H9 (cell line): ENCODE measurements at regions not wholly inside any gene's neighbourhood (a gene's known extent, or its start where the extent isn't known, plus 50 kb on each side); places are given as distances from the start of the nearest gene placed in this dataset.

Experiments used
- DNase-seq: peaks from one replicate; pipeline ENCODE4 v3.0.0-alpha.2; 2017
- H2AFZ ChIP-seq: one replicate; pipeline ENCODE4 v1.6.1; 2013; ENCODE audit warnings: mild to moderate bottlenecking, low read length, control low read depth, moderate library complexity
- H2AK5ac ChIP-seq: 2 replicates; pipeline ENCODE4 v1.6.1; 2013; ENCODE audit warnings: low read length, control low read depth, mixed read lengths; ENCODE audit not compliant: insufficient read length
- H2BK120ac ChIP-seq: one replicate; pipeline ENCODE4 v1.6.1; 2013; ENCODE audit warnings: low read depth, mild to moderate bottlenecking, low read length, control low read depth, inconsistent platforms; ENCODE audit not compliant: poor library complexity, severe bottlenecking
- H2BK12ac ChIP-seq: 2 replicates; pipeline ENCODE4 v1.6.1; 2013; ENCODE audit warnings: low read length, control low read depth, mixed read lengths, low read depth; ENCODE audit not compliant: insufficient read length
- H2BK15ac ChIP-seq: 2 replicates; pipeline ENCODE4 v1.6.1; 2013; ENCODE audit warnings: low read depth, low read length, control low read depth
- H2BK20ac ChIP-seq: one replicate; pipeline ENCODE4 v1.6.1; 2013; ENCODE audit warnings: low read depth, mild to moderate bottlenecking, low read length, control low read depth, inconsistent platforms; ENCODE audit not compliant: poor library complexity, severe bottlenecking
- H2BK5ac ChIP-seq: 2 replicates; pipeline ENCODE4 v1.6.1; 2013; ENCODE audit warnings: low read length, control low read depth, mixed read lengths; ENCODE audit not compliant: insufficient read length
- H3K14ac ChIP-seq: 2 replicates; pipeline ENCODE4 v1.6.1; 2013; ENCODE audit warnings: low read length, control low read depth; ENCODE audit not compliant: insufficient read depth
- H3K18ac ChIP-seq: 2 replicates; pipeline ENCODE4 v1.6.1; 2013; ENCODE audit warnings: low read depth, mild to moderate bottlenecking, mixed read lengths, low read length, control low read depth; ENCODE audit not compliant: insufficient read length
- H3K23ac ChIP-seq: 2 replicates; pipeline ENCODE4 v1.6.1; 2013; ENCODE audit warnings: low read length, control low read depth, mixed read lengths, low read depth; ENCODE audit not compliant: insufficient read length
- H3K23me2 ChIP-seq: 2 replicates; pipeline ENCODE4 v1.6.1; 2013; ENCODE audit warnings: low read depth, mild to moderate bottlenecking, mixed read lengths, low read length, control low read depth; ENCODE audit not compliant: insufficient read length, poor library complexity, severe bottlenecking
- H3K27ac ChIP-seq: 2 replicates; pipeline ENCODE4 v1.5.1; 2013; ENCODE audit warnings: low read length, control low read depth, mixed read lengths, low read depth; ENCODE audit not compliant: insufficient read length
- H3K27me3 ChIP-seq: 2 replicates; pipeline ENCODE4 v1.6.1; 2013; ENCODE audit warnings: low read length, control low read depth, inconsistent platforms; ENCODE audit not compliant: insufficient read depth
- H3K4ac ChIP-seq: 2 replicates; pipeline ENCODE4 v1.6.1; 2013; ENCODE audit warnings: low read depth, mild to moderate bottlenecking, control low read depth, inconsistent platforms, low read length, moderate library complexity
- H3K4me1 ChIP-seq: 2 replicates; pipeline ENCODE4 v1.6.1; 2013; ENCODE audit warnings: low read length, control low read depth, inconsistent platforms; ENCODE audit not compliant: insufficient read depth
- H3K4me2 ChIP-seq: 2 replicates; pipeline ENCODE4 v1.6.1; 2013; ENCODE audit warnings: low read length, control low read depth, mixed read lengths; ENCODE audit not compliant: insufficient read length, insufficient read depth
- H3K56ac ChIP-seq: 2 replicates; pipeline ENCODE4 v1.6.1; 2013; ENCODE audit warnings: low read depth, mild to moderate bottlenecking, mixed read lengths, low read length, control low read depth; ENCODE audit not compliant: insufficient read length
- H3K79me1 ChIP-seq: 2 replicates; pipeline ENCODE4 v1.6.1; 2013; ENCODE audit warnings: low read depth, mild to moderate bottlenecking, moderate library complexity, low read length, control low read depth, inconsistent platforms; ENCODE audit not compliant: insufficient read depth, poor library complexity, severe bottlenecking
- H3K79me2 ChIP-seq: 2 replicates; pipeline ENCODE4 v1.6.1; 2013; ENCODE audit warnings: low read length, control low read depth, inconsistent platforms; ENCODE audit not compliant: insufficient read depth
- H3K9ac ChIP-seq: 2 replicates; pipeline ENCODE4 v1.6.1; 2013; ENCODE audit warnings: low read length, control low read depth, mixed read lengths; ENCODE audit not compliant: insufficient read length; ENCODE audit errors: extremely low read depth
- H3K9me3 ChIP-seq: one replicate; pipeline ENCODE4 v1.6.1; 2013; ENCODE audit warnings: low read depth, low read length, inconsistent platforms; ENCODE audit not compliant: control insufficient read depth
- H3T11ph ChIP-seq: one replicate; pipeline ENCODE4 v1.6.1; 2013; ENCODE audit warnings: mild to moderate bottlenecking, low read length, control low read depth, inconsistent platforms
- H4K20me1 ChIP-seq: one replicate; pipeline ENCODE4 v1.6.1; 2013; ENCODE audit not compliant: control insufficient read depth, insufficient read length, insufficient read depth
- H4K5ac ChIP-seq: 2 replicates; pipeline ENCODE4 v1.6.1; 2013; ENCODE audit warnings: low read depth, mild to moderate bottlenecking, mixed read lengths, low read length, control low read depth; ENCODE audit not compliant: insufficient read length
- H4K8ac ChIP-seq: replicated peaks from 2 replicates; pipeline ENCODE4 v1.6.1; 2013; ENCODE audit warnings: low read length, control low read depth, mixed read lengths, low read depth; ENCODE audit not compliant: insufficient read length
- H4K91ac ChIP-seq: 2 replicates; pipeline ENCODE4 v1.6.1; 2013; ENCODE audit warnings: low read depth, mild to moderate bottlenecking, moderate library complexity, mixed read lengths, low read length, control low read depth; ENCODE audit not compliant: insufficient read length
- H3K27ac Mint-ChIP-seq, 3 experiments: 2 replicates in 2 of 3; 3 replicates in 1 of 3; pipeline ENCODE4 v1.8.0; 2020 to 2021; ENCODE audit warnings: mixed read lengths in 3 of 3, mild to moderate bottlenecking in 1 of 3, moderate library complexity in 1 of 3
- H3K27me3 Mint-ChIP-seq: 2 replicates; pipeline ENCODE4 v1.8.0; 2021; ENCODE audit warnings: low read depth, mild to moderate bottlenecking, moderate library complexity, mixed read lengths
- H3K36me3 Mint-ChIP-seq, 3 experiments: 2 replicates in 2 of 3; 3 replicates in 1 of 3; pipeline ENCODE4 v1.8.0; 2020 to 2021; ENCODE audit warnings: low read depth in 3 of 3, mixed read lengths in 3 of 3; ENCODE audit not compliant: insufficient read depth in 1 of 3
- H3K4me1 Mint-ChIP-seq, 2 experiments: 2 replicates each; pipeline ENCODE4 v1.8.0; 2020; ENCODE audit warnings: mixed read lengths in 2 of 2
- H3K4me3 Mint-ChIP-seq, 2 experiments: 2 replicates in 1 of 2; 3 replicates in 1 of 2; pipeline ENCODE4 v1.8.0; 2020 to 2021; ENCODE audit warnings: mild to moderate bottlenecking in 2 of 2, mixed read lengths in 2 of 2, moderate library complexity in 1 of 2
- H3K9me3 Mint-ChIP-seq, 2 experiments: 2 replicates in 1 of 2; 3 replicates in 1 of 2; pipeline ENCODE4 v1.8.0; 2020; ENCODE audit warnings: mild to moderate bottlenecking in 2 of 2, mixed read lengths in 2 of 2, moderate library complexity in 1 of 2
- WGBS: extraction: QIAGEN DNeasy Blood & Tissue Kit; methylation state at CpG from one replicate; pipeline ENCODE4 v1.1.7; 2013; ENCODE audit warnings: missing lambda C conversion rate, low lambda C conversion rate, mixed read lengths; ENCODE audit not compliant: insufficient read length; ENCODE audit errors: extremely low coverage; 5-methylcytosine and 5-hydroxymethylcytosine counted together
- TF ChIP-seq, protein P1 (sequence below): fragments of 200-600 bp; sonication (generic); conservative IDR thresholded peaks from 3 replicates; pipeline ENCODE4 v1.8.0; 2021; ENCODE audit warnings: antibody characterized with exemption, mild to moderate bottlenecking

DNA sequence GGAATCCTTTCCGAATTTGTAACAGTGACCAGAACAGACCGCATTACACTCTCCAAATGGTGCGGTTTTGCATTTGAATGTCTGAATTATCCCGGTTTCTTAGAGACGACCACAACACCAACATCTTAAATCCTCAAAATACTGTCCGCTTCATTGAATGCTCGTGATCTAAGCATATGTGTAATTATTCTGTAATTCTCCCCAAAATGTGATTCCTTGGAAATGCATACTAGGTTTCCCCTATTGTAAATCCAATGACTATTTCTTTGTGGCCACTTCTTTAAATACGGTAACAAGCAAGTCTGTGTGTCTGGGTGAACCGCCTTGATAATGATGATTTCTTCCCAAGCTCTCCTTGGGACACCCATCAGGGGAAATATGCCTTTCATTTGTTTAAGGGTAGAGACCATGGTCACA is 87.3 kb upstream of the DBX1 start:
- Histone ChIP-seq H3K56ac (no peak overlapping the region), H3K4me2 (peak overlapping the region; percentile 51), H2BK20ac (no peak overlapping the region), H3K27me3 (no peaks in the 10 kb centered on the region), H4K8ac (no peak overlapping the region), H3K14ac (no peak overlapping the region), H3K4me1 (peaks cover 5% of the 10 kb centered on the region; the same call in 1 of the 2 replicates), H2AFZ (no peak overlapping the region), H2BK15ac (no peak overlapping the region), H3K9me3 (no peaks in the 10 kb centered on the region), H3K18ac (no peak overlapping the region), H3K79me1 (no peaks in the 10 kb centered on the region), H2AK5ac (no peak overlapping the region), H4K91ac (no peak overlapping the region), H2BK120ac (no peak overlapping the region), H3K27ac (no peak overlapping the region), H3K9ac (no peak overlapping the region), H3K23me2 (no peaks in the 10 kb centered on the region), H4K20me1 (no peaks in the 10 kb centered on the region), H2BK5ac (no peak overlapping the region), H4K5ac (no peak overlapping the region), H2BK12ac (no peak overlapping the region), H3T11ph (no peak overlapping the region), H3K4ac (no peak overlapping the region), H3K79me2 (no peaks in the 10 kb centered on the region), H3K23ac (no peak overlapping the region)
- TF ChIP-seq, protein P1, sequence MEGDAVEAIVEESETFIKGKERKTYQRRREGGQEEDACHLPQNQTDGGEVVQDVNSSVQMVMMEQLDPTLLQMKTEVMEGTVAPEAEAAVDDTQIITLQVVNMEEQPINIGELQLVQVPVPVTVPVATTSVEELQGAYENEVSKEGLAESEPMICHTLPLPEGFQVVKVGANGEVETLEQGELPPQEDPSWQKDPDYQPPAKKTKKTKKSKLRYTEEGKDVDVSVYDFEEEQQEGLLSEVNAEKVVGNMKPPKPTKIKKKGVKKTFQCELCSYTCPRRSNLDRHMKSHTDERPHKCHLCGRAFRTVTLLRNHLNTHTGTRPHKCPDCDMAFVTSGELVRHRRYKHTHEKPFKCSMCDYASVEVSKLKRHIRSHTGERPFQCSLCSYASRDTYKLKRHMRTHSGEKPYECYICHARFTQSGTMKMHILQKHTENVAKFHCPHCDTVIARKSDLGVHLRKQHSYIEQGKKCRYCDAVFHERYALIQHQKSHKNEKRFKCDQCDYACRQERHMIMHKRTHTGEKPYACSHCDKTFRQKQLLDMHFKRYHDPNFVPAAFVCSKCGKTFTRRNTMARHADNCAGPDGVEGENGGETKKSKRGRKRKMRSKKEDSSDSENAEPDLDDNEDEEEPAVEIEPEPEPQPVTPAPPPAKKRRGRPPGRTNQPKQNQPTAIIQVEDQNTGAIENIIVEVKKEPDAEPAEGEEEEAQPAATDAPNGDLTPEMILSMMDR, result no peak
- peak overlapping the region in 1 of 3 experiments; percentile 91; a peak in 2 of 7 replicates for H3K27ac Mint-ChIP-seq
- H3K27me3 Mint-ChIP-seq, result peaks cover 7% of the 10 kb centered on the region
- DNase-seq, result no peak
- no peaks in the 10 kb centered on the region; a peak in 1 of 7 replicates for H3K36me3 Mint-ChIP-seq
- peak overlapping the region; percentile 25 to 72; a peak in 4 of 5 replicates for H3K4me3 Mint-ChIP-seq
- H3K4me1 Mint-ChIP-seq, result peaks cover 48 to 54% of the 10 kb centered on the region in 2 experiments
- peaks cover 0 to 4% of the 10 kb centered on the region in 2 experiments; a peak in 1 of 5 replicates for H3K9me3 Mint-ChIP-seq
- no CpG with 5 or more reads among the region's 9 CpGs for WGBS
